SKM-1 treated with dmso at 0.1 percent for 144 hours (cell line): ENCODE measurements at regions not wholly inside any gene's neighbourhood (a gene's known extent, or its start where the extent isn't known, plus 50 kb on each side); places are given as distances from the start of the nearest gene placed in this dataset.

ENCODE experiments used
- DNase-seq: peaks from one replicate; lab custom pipeline; 2025; ENCODE audit not compliant: unreplicated experiment; lab: John Stamatoyannopoulos, UW

DNA sequence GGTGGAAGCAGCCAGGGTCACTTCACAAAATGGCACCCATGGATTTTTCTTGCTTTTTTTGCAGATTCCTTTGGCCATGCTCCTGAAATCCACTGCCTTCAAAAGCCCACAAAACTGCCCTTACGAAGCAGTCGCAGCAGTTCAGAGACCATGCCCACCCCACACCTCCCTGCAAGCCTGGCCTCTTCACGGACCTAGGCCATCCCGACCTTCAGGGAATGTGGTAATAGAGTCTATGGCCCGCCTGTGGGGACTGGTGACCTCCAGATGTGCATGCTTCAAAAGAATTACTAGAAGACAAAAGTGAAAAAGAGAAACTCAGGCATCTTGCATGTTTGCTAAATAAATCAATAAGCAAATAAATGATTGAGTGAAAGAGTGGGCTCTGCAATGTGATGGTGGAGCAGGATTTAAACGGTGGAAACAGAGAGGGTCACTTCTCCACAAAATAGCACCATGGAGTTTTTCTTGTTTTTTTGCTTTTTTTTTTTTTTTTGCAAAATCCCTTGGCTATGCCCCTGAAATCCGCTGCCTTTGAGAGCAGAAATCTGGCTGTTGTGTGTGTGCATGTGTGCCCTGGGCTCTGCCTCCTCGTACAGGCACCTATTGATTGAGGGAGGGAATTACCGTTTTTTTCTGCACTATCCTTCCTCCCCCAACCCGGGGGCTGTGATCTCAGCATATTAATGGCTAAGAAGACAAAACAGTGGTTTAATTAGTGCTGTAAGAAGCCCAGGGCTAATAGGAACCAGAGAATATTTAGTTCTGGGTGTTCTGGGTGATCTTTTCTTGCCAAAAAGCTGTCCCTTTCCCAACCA lies 107.4 kb downstream of the PXDC1 start:
- no peak for DNase-seq

DNA sequence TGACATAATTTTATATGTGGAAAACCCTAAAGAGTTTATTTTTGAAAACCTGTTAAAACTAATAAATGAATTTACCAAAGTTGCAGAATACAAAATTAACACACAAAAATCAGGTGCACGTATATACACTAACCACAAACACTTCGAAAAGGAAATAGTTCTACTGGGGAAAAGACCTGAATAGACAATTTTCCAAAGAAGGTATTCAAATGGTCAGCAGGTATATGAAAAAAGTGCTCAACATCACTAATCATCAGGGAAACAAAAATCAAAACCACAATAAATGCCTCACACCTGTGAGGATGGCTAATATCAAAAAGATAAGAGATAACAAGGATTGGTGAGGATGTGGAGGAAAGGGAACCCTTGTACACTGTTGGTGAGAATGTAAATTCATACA lies 110.6 kb downstream of the PXDC1 start:
- no peak for DNase-seq

DNA sequence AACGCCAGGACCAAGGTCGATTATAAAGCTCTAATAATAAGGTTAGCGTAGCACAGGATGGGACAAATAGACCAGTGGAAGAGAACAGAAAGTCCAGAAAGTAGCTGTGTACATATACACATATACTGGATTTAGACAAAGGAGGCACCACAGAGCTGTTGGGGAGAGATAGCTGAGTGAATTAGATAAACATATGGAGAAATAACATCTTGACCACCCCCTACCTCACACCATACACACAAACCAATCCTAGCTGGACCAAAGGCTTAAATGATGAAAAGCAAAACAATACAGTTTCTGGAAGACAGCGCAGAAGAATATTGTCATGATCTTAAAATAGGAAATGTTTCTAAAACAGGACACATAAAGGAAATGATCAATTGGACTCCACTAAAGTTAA lies 112.9 kb downstream of the PXDC1 start:
- DNase-seq: no peak

DNA sequence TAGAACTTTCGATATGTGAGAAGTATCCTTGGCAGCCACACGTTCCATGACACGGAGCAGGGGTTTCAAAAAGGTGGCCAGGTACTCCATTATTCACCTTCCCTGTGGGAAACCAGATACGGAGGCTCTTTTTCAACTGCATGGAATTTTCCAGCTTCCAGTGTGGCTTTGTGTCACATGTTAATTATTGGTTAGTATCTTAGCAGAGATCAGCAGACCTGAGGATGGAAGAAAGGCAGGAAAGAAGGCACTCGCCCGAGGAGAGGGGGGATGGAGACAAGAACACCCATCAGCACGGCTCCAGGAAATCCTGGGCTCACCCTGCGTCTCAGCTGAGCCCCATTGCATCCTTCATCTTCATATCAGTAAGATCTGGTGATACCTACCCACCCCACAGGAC lies 115.5 kb downstream of the PXDC1 start:
- DNase-seq: no peak

DNA sequence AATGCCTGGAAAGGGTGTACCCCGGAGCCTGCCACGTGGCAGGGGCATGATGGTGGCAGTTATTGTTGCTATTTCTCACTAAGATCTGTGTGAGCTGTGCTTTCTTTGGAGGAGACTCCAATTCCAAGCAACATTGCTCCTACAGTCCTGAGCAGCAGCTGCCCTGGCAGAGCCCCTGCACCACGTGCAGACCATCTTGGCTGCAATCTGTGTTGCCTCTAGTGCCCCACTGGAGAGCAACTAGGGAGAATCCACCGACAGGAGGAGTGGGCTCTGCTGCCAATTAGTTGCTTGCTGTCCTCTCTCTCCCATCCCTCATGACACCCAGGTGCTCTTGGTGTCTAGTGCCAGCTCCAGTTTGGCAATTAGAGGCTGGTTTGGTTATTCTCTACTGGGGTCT lies 116.0 kb downstream of the PXDC1 start:
- DNase-seq: no peak

DNA sequence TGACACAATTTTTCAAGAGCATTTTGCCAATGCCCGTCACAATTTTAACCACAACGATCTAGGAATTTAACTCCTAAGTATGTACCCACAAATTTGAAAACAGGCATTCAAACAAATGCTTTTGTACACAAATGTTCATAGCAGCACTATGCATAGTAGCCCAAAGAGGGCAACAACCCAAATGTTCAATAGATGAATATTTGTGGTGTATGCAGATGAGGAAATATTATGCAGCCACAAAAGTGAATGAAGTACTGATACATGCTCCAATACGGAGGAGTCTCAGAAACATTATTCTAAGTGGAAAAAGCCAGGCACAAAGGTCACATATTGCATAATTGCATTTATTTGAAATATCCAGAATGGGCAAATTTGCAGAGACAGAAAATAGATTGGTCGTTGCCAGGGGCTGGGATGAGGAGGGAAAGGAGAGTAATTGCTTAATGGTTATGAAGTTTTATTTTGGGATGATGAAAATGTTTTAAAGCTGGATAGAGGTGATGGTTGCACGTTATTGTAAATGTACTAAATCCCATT lies 117.2 kb downstream of the PXDC1 start:
- DNase-seq: no peak

DNA sequence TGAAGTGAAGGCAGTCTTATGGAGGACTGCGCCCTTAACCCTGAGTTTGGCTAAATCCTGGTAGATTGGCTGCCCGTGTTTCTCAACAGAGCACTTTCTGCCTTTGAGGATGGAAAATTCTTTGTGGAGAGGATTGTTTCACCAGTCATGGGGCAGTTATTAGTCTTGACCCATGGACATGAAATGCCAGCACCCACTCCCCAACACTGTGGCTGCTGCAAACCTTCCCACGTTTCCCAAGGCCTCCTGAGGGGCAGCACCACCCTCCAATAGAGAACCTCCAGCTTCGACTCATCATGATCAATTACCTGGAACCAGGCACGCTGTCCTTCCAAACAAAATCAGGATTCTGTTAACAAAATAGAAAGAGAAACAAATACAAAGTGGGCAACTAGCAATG lies 117.8 kb downstream of the PXDC1 start:
- no peak for DNase-seq

DNA sequence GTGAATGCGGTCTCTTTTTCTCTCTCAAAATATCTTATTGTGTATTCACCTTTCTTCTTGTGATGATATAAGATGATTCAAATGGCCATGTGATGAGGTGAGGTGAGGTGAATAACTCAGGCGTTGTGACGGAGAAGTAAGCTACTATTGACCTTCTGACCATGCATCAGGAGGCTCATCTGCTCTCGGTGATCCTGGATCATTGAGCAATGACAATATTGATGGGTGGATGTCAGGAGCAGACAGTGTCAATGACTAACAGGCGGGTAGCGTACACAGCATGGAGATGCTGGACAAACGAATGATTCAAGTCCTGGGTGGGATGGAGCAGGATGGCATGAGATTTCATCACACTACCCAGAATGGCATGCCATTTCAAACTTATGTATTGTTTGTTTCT lies 119.6 kb downstream of the PXDC1 start:
- no peak for DNase-seq

DNA sequence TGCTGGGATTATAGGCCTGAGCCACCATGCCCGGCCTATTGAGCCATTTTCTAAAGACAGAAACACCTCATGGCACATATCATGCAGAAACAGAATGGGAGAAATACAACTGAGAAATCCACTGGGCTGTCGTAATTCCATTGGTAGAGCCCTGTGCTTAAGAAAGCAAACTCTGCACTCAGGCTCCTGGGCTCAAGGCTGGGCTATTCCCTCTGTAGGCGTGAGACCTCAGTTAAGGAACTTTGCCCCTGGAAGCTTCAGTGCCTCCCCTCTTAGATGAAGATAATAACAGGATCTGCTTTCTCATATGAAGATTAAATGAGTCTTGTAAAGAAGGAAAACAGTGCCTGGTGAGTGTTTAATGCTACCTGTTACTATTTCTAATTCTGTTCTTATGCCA lies 120.3 kb downstream of the PXDC1 start:
- DNase-seq: no peak

DNA sequence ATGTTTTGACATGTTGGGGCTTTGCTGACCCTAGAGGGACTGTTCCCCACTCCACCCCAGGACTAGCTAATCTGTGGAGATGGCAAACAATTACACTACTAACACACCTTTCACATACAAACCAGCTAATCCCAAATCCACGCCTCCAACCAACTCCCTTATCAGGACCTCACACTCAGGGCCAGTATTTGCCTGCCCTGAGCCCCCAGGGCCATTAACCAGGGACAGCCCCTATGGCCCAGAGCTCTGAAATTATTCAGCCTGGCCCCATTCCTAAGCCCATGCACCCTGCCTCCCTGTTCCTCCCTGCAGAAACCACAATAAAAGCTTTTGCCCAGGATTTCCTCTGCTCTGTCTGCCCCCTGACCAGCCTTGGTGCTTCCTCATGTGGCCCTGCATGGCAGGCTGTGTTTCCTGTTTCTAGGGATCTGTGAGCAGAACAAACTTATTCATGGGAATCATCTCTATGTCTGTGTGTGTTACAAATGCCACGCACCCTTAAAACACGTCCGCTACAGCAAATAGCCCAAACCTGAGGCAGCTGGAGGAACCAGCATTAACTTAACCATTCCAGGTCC lies 121.2 kb downstream of the PXDC1 start:
- no peak for DNase-seq

DNA sequence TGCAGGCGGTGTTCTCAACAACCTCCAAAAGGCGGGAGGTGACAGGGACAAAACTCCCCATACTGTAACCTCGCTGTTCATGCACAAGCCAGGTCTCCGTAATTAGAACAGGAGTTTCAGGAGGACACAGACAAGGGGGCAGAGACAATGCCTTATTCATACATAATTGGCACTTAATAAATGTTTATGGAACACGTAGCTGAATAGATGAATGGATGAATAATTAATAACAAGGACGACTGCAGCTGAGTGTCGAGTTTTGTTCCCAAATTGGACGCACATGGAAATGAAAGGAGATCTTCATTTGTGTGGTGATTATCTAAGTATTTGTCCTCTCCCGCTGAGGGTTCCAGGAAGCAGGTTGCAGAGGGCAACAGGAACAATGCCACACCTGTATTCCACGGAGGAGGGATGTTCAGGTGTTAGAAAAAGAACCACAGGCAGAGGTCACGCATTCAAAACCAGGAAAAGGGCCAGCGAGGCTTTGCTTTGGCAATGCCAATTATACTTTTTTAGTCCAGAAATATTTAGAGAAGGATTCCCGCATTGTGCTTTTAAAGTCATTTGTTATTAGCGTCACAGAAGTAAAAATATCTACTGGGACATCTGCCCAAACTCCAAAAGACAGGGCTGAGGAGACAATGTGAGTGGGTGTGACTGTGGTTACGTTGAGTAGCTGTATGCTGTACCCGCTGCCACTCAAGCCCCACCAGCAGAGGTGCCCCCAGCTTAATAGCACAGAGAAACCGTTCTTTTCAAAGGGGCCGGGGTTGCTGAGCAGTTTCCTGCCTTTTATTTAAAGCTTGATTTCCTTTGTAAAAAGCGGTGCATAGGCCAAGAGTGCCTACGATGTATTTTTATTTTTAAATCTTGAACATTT lies 123.3 kb downstream of the PXDC1 start:
- no peak for DNase-seq

DNA sequence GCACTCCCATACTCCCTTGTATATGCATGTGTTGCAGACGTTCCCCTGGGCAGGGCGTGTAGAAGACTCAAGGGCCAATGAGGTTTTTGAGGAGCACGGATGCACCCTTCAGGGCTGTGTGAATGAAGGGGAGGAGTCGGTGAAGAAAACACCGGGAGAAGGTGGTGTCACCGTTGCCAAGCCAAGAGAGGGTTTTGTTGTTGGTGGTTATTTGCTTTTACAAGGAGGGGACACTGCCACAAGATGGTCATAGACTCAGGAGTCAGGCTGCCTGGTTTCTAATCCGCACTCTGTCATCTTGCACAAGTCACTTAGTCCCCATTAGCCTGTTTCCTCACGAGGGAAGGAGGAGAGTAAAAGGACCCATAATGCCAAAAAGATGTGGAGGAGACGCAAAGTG lies 124.0 kb downstream of the PXDC1 start:
- no peak for DNase-seq

DNA sequence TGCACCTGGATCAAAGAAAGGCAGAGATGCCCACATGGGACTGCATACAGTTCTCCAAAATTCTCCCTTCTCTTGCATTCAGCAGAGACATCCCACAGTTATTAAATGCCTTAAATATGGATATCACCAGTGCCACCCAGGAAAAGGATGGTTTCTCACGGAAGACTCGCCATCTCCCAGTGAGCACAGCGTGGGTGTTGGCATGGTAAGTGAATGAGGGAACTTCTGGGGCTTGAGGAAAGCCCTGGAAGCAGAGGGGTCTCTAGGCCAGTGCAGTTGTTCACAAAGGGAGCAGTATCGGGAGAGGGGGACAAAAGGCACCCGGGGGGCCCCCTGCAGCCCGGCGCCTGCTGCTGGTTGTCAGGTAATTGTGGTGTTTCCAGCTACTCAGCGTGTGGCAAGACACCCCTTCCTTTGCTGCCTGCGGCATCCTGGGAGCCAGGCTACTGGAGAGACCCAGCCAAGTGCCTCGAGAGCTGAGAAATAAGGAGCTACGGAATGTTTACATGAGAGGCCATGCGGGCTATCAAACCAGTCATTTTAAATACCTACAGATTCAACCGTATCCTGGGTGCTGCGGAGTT lies 125.4 kb downstream of the PXDC1 start:
- DNase-seq: no peak

DNA sequence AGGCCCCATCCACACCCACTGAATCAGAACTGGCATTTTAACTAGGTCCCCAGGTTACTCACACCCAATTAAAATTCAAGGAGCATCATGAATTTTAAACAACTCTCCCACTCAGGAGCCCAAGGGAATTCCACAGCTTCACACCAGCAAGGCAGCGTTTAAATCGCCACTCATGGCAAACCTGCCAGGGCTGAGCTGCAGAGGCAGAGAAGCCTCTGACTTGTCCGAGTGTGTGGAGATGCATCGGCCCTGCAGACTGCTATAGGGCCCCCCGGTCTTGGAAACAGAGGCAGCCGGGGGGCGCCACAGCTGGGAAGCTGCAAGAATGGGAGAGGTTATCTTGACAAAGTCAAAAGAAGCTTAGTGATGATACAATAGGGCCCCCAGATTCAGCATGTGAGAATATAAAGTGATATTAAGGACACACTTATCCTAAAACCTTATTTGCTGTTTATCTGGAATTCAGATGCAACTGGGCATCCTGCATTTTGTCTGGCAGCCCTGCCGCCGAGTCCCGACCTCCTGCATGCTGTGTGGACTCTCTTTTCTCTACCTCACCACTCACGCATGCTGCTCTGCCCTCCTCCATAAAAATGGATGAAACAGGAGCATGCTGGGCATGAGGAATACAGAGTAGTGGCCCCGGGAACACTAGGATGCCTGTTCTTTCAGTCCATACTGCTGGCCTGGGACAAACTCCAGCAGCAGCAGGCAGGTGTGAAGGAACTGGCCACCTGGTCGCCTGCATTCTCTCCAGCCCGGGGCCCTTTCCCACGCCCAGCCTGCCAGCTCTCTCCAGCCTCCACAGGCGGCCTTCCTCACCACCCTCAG lies 126.1 kb downstream of the PXDC1 start:
- no peak for DNase-seq

DNA sequence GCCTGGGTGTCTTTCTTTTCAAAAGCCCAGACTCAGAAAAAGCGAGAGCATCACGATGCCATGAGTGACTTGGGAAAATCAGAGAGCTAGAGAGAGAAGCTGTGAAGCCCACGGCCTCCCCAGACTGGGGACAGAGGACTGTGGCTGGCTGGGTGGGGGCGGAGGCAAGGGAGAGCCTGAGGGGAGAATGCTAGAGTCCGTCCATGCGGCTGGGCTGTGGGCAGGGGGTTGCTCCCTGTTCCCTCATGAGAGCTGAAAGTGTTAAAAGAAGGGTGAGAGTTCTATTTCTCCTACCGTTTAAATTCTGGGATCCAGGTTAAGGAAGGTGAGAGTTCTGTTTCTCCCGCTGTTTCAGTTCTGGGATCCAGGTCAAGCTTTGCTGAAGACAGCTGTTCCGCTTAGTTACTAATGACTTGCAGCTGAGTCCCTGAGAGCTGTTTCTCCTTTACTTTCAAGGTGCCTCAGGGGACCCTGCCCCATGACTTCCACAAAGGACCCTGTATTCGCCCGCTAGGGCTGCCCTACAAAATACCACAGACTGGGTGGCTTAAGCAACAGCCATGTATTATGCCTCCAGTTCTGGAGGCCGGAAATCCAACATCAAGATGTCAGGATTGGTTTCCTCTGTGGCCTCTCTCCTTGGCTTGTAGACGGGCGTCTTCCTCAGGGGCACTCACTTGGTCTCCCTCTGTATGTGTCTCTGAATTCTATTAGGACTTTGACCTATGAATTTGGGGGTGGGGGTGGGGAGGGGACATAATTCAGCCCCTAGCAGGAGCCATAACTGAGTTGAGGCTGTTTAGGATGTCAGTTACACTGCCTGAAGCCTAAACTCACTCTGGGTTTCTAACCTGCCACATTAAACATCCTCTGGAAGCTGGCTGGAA lies 127.0 kb downstream of the PXDC1 start:
- no peak for DNase-seq

DNA sequence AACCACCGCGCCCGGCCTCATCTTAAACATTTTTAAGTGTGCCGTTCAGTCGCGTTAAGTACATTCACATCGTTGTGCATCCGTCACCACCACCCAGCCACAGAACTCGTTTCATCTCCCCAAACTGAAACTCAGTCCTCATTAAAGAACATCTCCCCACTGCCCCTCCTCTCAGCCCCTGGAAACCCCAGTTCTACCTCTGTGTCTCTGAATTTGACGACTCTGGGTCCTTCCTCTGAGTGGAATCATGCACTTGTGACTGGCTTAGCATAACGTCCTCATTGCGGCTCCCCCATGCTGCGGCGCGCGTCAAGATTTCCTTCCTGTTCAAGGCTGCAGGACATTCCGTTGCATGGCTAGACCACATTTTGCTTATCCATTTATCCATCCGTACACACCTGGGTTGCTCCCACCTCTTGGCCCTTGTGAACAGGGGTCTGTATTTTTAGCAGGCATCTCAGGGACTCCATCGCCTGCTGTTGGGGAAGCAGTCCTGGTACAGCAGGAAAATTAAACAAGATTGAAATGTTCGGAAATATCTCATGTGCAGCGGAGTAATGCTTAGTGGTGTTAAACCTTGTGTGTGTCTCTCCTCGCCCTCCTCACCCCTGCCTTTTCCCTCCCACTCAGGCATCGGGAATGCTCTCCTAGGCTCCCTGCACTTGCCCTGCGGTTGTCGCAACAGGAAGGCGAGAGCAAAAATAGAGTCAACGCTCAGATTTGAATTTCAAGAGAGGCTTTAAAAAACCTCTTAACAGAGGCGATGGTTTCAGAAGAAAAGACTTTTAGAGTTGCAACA lies 127.9 kb downstream of the PXDC1 start:
- no peak for DNase-seq

DNA sequence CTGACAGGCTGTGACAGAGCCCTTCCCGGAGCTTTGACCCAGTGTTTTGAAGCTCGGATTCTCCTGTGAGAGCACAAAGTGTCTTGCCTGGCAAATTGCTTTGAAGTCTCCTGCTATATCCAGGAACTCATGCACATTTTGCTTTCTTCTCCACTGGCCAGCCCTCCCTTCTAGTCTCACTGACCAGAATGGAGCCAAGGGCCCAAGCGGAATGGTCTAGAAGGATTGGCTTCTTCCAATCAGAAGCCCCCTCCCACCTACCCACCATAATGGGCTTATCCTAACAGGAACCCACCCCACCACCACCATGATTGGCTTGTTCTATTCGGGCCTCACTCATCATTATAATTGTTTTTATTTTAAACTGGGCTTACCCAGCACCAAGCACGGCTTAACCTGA lies 130.1 kb downstream of the PXDC1 start:
- no peak for DNase-seq

DNA sequence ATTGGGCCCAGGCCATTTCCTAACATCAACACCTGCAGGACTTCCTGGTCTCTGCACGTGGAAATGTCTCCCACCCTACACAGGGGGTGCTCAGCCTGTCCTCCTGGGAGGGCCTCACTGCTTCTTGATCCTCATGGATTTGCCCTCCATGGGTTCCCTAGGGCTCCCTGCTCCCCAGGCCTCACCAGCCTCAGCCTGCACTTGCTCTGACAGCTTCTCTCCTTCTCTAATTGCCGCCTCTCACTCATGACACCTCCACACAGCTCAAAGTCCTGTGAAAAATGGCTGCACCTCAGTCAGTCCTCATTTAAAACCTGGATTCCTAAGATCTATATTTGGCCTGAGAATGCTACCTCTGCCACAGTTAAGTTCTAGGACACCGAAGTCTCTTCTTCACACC lies 130.6 kb downstream of the PXDC1 start:
- DNase-seq: no peak

DNA sequence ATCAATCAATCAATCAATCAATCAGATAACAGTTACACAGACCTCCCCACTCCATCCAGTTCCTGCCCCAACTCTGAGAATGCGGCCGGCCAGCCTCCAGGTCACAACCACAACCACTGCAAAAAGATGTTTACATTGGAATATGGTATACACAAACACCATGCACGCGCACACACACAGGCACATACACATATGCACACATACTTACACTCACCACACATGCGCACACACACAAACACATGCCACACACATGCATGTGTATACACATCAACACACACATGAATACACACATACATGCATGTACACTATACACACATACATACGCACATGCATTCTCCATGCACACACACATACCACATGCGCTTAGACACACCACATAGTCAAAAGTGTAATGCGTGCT lies 131.1 kb downstream of the PXDC1 start:
- DNase-seq: no peak
